H1 (cell line): ENCODE measurements at regions not wholly inside any gene's neighbourhood (a gene's known extent, or its start where the extent isn't known, plus 50 kb on each side); places are given as distances from the start of the nearest gene placed in this dataset.

Source experiments
- CTCF ChIA-PET: fragments of 300-600 bp; sonication (Branson Sonifier 250); formaldehyde crosslinking; loops from one replicate; lab custom pipeline; 2021; ENCODE audit not compliant: partially characterized antibody; lab: Charles Lee
- POLR2A ChIA-PET: fragments of 300-600 bp; sonication (Branson Sonifier 250); formaldehyde crosslinking; loops from one replicate; lab custom pipeline; 2021; ENCODE audit warnings: inconsistent platforms; ENCODE audit not compliant: partially characterized antibody; lab: Charles Lee
- DNase-seq, 2 experiments: peaks; one replicate each; pipeline versions ENCODE4 v3.0.0 to v3.0.0-alpha.2; 2010 to 2022; ENCODE audit warnings: low spot score in 2 of 2, low read depth in 1 of 2, mixed read lengths in 1 of 2
- FAIRE-seq: peaks from 2 replicates; lab custom pipeline; 2011; peaks lifted over from hg19 to GRCh38; lab: Jason Lieb, UNC
- H2AFZ ChIP-seq: 2 replicates; pipeline ENCODE4 v1.8.1; 2012; ENCODE audit warnings: low read length, inconsistent platforms
- H2AK5ac ChIP-seq: 2 replicates; pipeline ENCODE4 v1.6.1; 2013; ENCODE audit warnings: low read depth, low read length
- H2BK120ac ChIP-seq: replicated peaks from 2 replicates; pipeline ENCODE3; 2013; ENCODE audit warnings: low read depth, low read length, inconsistent platforms
- H2BK12ac ChIP-seq: 2 replicates; pipeline ENCODE4 v1.6.1; 2013; ENCODE audit warnings: low read depth, low read length
- H2BK15ac ChIP-seq: 2 replicates; pipeline ENCODE4 v1.6.1; 2013; ENCODE audit warnings: low read length
- H2BK20ac ChIP-seq: 2 replicates; pipeline ENCODE4 v1.6.1; 2013; ENCODE audit warnings: low read length
- H2BK5ac ChIP-seq: 2 replicates; pipeline ENCODE4 v1.6.1; 2013; ENCODE audit warnings: low read depth, low read length
- H3K14ac ChIP-seq: 2 replicates; pipeline ENCODE4 v1.6.1; 2013; ENCODE audit warnings: inconsistent platforms; ENCODE audit not compliant: insufficient read length
- H3K18ac ChIP-seq: 2 replicates; pipeline ENCODE4 v1.6.1; 2013; ENCODE audit warnings: low read length; ENCODE audit errors: extremely low read depth
- H3K23ac ChIP-seq: 2 replicates; pipeline ENCODE4 v1.6.1; 2013; ENCODE audit warnings: inconsistent platforms; ENCODE audit not compliant: insufficient read length
- H3K23me2 ChIP-seq: 2 replicates; pipeline ENCODE4 v1.6.1; 2013; ENCODE audit warnings: low read depth, low read length
- H3K27ac ChIP-seq: 2 replicates; pipeline ENCODE4 v1.6.1; 2011; ENCODE audit warnings: low read depth, low read length, inconsistent platforms
- H3K27me3 ChIP-seq, 4 experiments: replicated peaks in 1 of 4; 1 replicate in 1 of 4; 2 replicates in 3 of 4; pipeline versions ENCODE4 v1.6.1 to v1.8.1; 2011 to 2013; ENCODE audit warnings: low read length in 3 of 4, mild to moderate bottlenecking in 3 of 4, inconsistent platforms in 2 of 4, mixed read lengths in 2 of 4, moderate library complexity in 1 of 4; ENCODE audit not compliant: control insufficient read depth in 3 of 4, insufficient read depth in 3 of 4; ENCODE audit errors: extremely low read depth in 1 of 4
- H3K36me3 ChIP-seq, 4 experiments: 2 replicates each; pipeline versions ENCODE4 v1.6.1 to v1.8.1; 2011 to 2013; ENCODE audit warnings: mild to moderate bottlenecking in 4 of 4, low read length in 3 of 4, moderate library complexity in 2 of 4, control low read depth in 1 of 4, inconsistent platforms in 1 of 4; ENCODE audit not compliant: insufficient read depth in 4 of 4, control insufficient read depth in 2 of 4
- H3K4ac ChIP-seq: replicated peaks from 2 replicates; pipeline ENCODE3; 2013; ENCODE audit warnings: low read length, low read depth, mixed read lengths, inconsistent platforms; ENCODE audit not compliant: insufficient read length
- H3K4me1 ChIP-seq, 4 experiments: replicated peaks in 1 of 4; 1 replicate in 1 of 4; 2 replicates in 3 of 4; pipeline versions ENCODE4 v1.6.1 to v1.8.1; 2011 to 2013; ENCODE audit warnings: low read length in 3 of 4, inconsistent platforms in 2 of 4, mixed read lengths in 1 of 4; ENCODE audit not compliant: insufficient read depth in 4 of 4, control insufficient read depth in 3 of 4
- H3K4me2 ChIP-seq, 2 experiments: 2 replicates each; pipeline versions ENCODE4 v1.6.1 to v1.8.1; 2011 to 2013; ENCODE audit warnings: low read depth in 2 of 2, low read length in 2 of 2, control low read depth in 1 of 2, inconsistent platforms in 1 of 2, mild to moderate bottlenecking in 1 of 2; ENCODE audit not compliant: insufficient read depth in 1 of 2
- H3K4me3 ChIP-seq, 4 experiments: fragments of 200-600, 300-600 bp in 1 of 4; sonication (generic), shearing (Covaris generic), sonication (Bioruptor Twin) in 1 of 4; 2 replicates each; pipeline versions ENCODE4 v1.5.1 to v1.8.1; 2011 to 2016; ENCODE audit warnings: low read length in 4 of 4, low read depth in 3 of 4, control low read depth in 2 of 4, inconsistent platforms in 2 of 4, mild to moderate bottlenecking in 2 of 4, mixed read lengths in 1 of 4, moderate library complexity in 1 of 4; ENCODE audit not compliant: insufficient read depth in 2 of 4; ENCODE audit errors: extremely low read depth in 1 of 4
- H3K56ac ChIP-seq: replicated peaks from 2 replicates; pipeline ENCODE3; 2013; ENCODE audit warnings: low read depth, mild to moderate bottlenecking, mixed read lengths, low read length, inconsistent platforms; ENCODE audit not compliant: insufficient read length
- H3K79me1 ChIP-seq: 2 replicates; pipeline ENCODE4 v1.6.1; 2013; ENCODE audit warnings: low read depth, low read length, control low read depth
- H3K79me2 ChIP-seq, 2 experiments: 2 replicates each; pipeline versions ENCODE4 v1.6.1 to v1.8.1; 2012 to 2013; ENCODE audit warnings: low read length in 2 of 2, mild to moderate bottlenecking in 2 of 2, inconsistent platforms in 1 of 2; ENCODE audit not compliant: insufficient read depth in 2 of 2, control insufficient read depth in 1 of 2
- H3K9ac ChIP-seq, 4 experiments: replicated peaks in 1 of 4; 1 replicate in 1 of 4; 2 replicates in 3 of 4; pipeline versions ENCODE4 v1.6.1 to v1.8.1; 2011 to 2013; ENCODE audit warnings: low read depth in 3 of 4, low read length in 3 of 4, control low read depth in 2 of 4, mild to moderate bottlenecking in 2 of 4, moderate library complexity in 2 of 4, inconsistent platforms in 1 of 4; ENCODE audit errors: extremely low read depth in 1 of 4
- H3K9me3 ChIP-seq, 2 experiments: 2 replicates each; pipeline versions ENCODE4 v1.6.1 to v1.8.1; 2012 to 2013; ENCODE audit warnings: mild to moderate bottlenecking in 2 of 2, moderate library complexity in 2 of 2, control low read depth in 1 of 2, inconsistent platforms in 1 of 2, low read depth in 1 of 2, low read length in 1 of 2, mixed read lengths in 1 of 2; ENCODE audit not compliant: insufficient read depth in 2 of 2
- H4K20me1 ChIP-seq, 2 experiments: replicated peaks in 1 of 2; 2 replicates each; pipeline versions ENCODE3 to v1.8.1; 2011 to 2013; ENCODE audit warnings: inconsistent platforms in 2 of 2, low read length in 2 of 2, mild to moderate bottlenecking in 1 of 2; ENCODE audit not compliant: insufficient read depth in 2 of 2, control insufficient read depth in 1 of 2
- H4K5ac ChIP-seq: 2 replicates; pipeline ENCODE4 v1.6.1; 2013; ENCODE audit warnings: low read length, low read depth, mixed read lengths, inconsistent platforms; ENCODE audit not compliant: insufficient read length
- H4K8ac ChIP-seq: 2 replicates; pipeline ENCODE4 v1.8.0; 2013; ENCODE audit warnings: mild to moderate bottlenecking, moderate library complexity, low read length, inconsistent platforms; ENCODE audit not compliant: insufficient read depth; ENCODE audit errors: extremely low read depth
- H4K91ac ChIP-seq: replicated peaks from 2 replicates; pipeline ENCODE3; 2013; ENCODE audit warnings: low read length, mixed read lengths, inconsistent platforms; ENCODE audit not compliant: insufficient read length
- EGR1 ChIP-seq: IDR thresholded peaks from 2 replicates; pipeline ENCODE4 v1.6.1; 2011; ENCODE audit warnings: low read depth, low read length, borderline replicate concordance
- KDM1A ChIP-seq: fragments of 200-600, 300-600 bp; sonication (generic); IDR thresholded peaks from 2 replicates; pipeline ENCODE4 v1.7.1; 2016; ENCODE audit warnings: mild to moderate bottlenecking, low read length, borderline replicate concordance
- KDM5A ChIP-seq: fragments of 200-600 bp; IDR thresholded peaks from 2 replicates; pipeline ENCODE4 v1.7.1; 2012; ENCODE audit warnings: mild to moderate bottlenecking, low read length, inconsistent platforms, mixed read lengths
- POU5F1 ChIP-seq: IDR thresholded peaks from 2 replicates; pipeline ENCODE4 v1.6.1; 2011; ENCODE audit warnings: low read depth, mild to moderate bottlenecking, low read length, moderate library complexity
- RAD21 ChIP-seq, 2 experiments: IDR thresholded peaks in 1 of 2; conservative IDR thresholded peaks in 1 of 2; 2 replicates each; pipeline ENCODE4 v1.6.1; 2011; ENCODE audit warnings: low read depth in 2 of 2, low read length in 2 of 2, improper control_type of control experiment in 1 of 2, inconsistent platforms in 1 of 2, mild to moderate bottlenecking in 1 of 2, moderate library complexity in 1 of 2
- RNF2 ChIP-seq: fragments of 200-900, 300-1000 bp; sonication (generic); IDR thresholded peaks from 2 replicates; pipeline ENCODE4 v1.7.1; 2016; ENCODE audit warnings: borderline replicate concordance, low read depth, mild to moderate bottlenecking, antibody characterized with exemption, low read length; ENCODE audit not compliant: poor library complexity, severe bottlenecking; ENCODE audit errors: missing control alignments
- TEAD4 ChIP-seq: IDR thresholded peaks from 2 replicates; pipeline ENCODE4 v1.6.1; 2012; ENCODE audit warnings: low read depth, low read length, inconsistent platforms, mixed read lengths
- YY1 ChIP-seq: IDR thresholded peaks from 2 replicates; pipeline ENCODE4 v1.6.1; 2011; ENCODE audit warnings: low read depth, mild to moderate bottlenecking, low read length
- WGBS, 2 experiments: shearing (Covaris generic) in 1 of 2; methylation state at CpG; one replicate each; pipeline versions ENCODE4 v1.1.6 to v1.1.7; 2013 to 2015; ENCODE audit warnings: low lambda C conversion rate in 2 of 2, mixed read lengths in 2 of 2, inconsistent platforms in 1 of 2, low coverage in 1 of 2, missing lambda C conversion rate in 1 of 2; ENCODE audit not compliant: insufficient replicate concordance in 2 of 2, insufficient coverage in 1 of 2, insufficient read length in 1 of 2; ENCODE audit errors: extremely low coverage in 1 of 2, missing lambda C conversion rate in 1 of 2; 5-methylcytosine and 5-hydroxymethylcytosine counted together
- TF ChIP-seq, protein P1 (sequence below): IDR thresholded peaks from 2 replicates; pipeline ENCODE4 v1.6.1; 2012; ENCODE audit warnings: inconsistent platforms
- TF ChIP-seq, protein P2 (sequence below), 3 experiments: IDR thresholded peaks; 1 replicate in 2 of 3; 2 replicates in 1 of 3; pipeline versions ENCODE4 v1.5.1 to v1.6.1; 2011; ENCODE audit warnings: low read length in 3 of 3, mild to moderate bottlenecking in 3 of 3, inconsistent platforms in 2 of 3, low read depth in 1 of 3, moderate library complexity in 1 of 3; ENCODE audit not compliant: insufficient read depth in 1 of 3; ENCODE audit errors: control extremely low read depth in 1 of 3

DNA sequence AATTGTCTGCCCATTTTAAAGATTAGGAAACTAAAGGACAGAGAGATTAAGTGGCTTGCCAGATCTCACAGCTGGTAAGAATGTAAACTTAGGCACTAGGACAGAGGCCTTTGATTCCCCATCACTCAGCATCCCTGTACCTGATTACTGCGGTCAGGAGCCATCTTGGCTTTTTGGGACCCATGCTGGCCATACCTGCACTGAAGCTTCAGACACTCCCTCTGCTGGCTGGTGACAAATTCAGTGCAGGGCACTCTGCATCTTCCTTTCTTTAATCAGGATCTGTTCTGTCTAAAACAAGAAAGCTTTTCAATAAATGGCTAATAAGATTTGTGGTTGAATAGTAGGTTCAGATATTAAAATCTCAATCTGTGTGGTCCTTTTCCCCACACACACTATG lies 215.5 kb upstream of the RORB start:
- Histone ChIP-seq H3K9ac (no peak overlapping the region), H3K23me2 (no peaks in the 10 kb centered on the region), H3K79me2 (no peaks in the 10 kb centered on the region), H3K79me1 (no peaks in the 10 kb centered on the region), H2BK5ac (no peak overlapping the region), H4K8ac (no peak overlapping the region), H3K4me2 (no peak overlapping the region), H3K27me3 (peaks cover 0 to 1% (median 0%) of the 10 kb centered on the region in 4 experiments; a peak in 1 of 7 replicates), H2AK5ac (no peak overlapping the region), H3K9me3 (0 out of 4 replicates have a peak, but pooled peaks cover 0 to 2% of the 10 kb centered on the region in 2 experiments), H3K4me3 (no peak overlapping the region), H2BK15ac (no peak overlapping the region), H3K4me1 (peaks cover 0 to 2% (median 0%) of the 10 kb centered on the region in 4 experiments; a peak in 1 of 7 replicates), H3K27ac (no peak overlapping the region), H2BK20ac (no peak overlapping the region), H3K23ac (no peak overlapping the region), H2AFZ (no peak overlapping the region), H4K91ac (no peak overlapping the region), H4K20me1 (no peaks in the 10 kb centered on the region), H2BK12ac (no peak overlapping the region), H3K14ac (no peak overlapping the region), H3K36me3 (no peaks in the 10 kb centered on the region), H3K56ac (no peak overlapping the region), H3K18ac (no peak overlapping the region), H4K5ac (no peak overlapping the region), H2BK120ac (no peak overlapping the region), H3K4ac (no peak overlapping the region)
- ChIA-PET CTCF (interaction anchor here (0.8 to 1.7 kb wide), 7 partner anchors 9 to 809 kb away, joined by 3 to 7 read pairs (median 3); no protein-coding TSS in a partner anchor), POLR2A (interaction anchor here (1.1 kb wide), 1 partner anchor 171 kb away, joined by 3 read pairs; no protein-coding TSS in a partner anchor)
- WGBS, 2 experiments = 90% methylated on average over 1 of the region's 1 CpG; no CpG with 5 or more reads in 1 of the 2 experiments
- FAIRE-seq (peak; percentile 72), DNase-seq (no peak)
- TF ChIP-seq YY1 (peak; percentile 91), KDM1A (peak; percentile 38; the same call in 1 of the 2 replicates), TEAD4 (no peak), RAD21 (IDR thresholded peaks at IDR 0.05 in 1 of 2, conservative IDR thresholded peaks at IDR 0.05 in 1 of 2; ENCODE audit: low read depth in 2 of 2, low read length in 2 of 2) (peak; percentile 68 to 72), POU5F1 (no peak), EGR1 (no peak), RNF2 (no peak), KDM5A (no peak)
- TF ChIP-seq, protein P1, sequence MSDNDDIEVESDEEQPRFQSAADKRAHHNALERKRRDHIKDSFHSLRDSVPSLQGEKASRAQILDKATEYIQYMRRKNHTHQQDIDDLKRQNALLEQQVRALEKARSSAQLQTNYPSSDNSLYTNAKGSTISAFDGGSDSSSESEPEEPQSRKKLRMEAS = no peak
- TF ChIP-seq, protein P2, sequence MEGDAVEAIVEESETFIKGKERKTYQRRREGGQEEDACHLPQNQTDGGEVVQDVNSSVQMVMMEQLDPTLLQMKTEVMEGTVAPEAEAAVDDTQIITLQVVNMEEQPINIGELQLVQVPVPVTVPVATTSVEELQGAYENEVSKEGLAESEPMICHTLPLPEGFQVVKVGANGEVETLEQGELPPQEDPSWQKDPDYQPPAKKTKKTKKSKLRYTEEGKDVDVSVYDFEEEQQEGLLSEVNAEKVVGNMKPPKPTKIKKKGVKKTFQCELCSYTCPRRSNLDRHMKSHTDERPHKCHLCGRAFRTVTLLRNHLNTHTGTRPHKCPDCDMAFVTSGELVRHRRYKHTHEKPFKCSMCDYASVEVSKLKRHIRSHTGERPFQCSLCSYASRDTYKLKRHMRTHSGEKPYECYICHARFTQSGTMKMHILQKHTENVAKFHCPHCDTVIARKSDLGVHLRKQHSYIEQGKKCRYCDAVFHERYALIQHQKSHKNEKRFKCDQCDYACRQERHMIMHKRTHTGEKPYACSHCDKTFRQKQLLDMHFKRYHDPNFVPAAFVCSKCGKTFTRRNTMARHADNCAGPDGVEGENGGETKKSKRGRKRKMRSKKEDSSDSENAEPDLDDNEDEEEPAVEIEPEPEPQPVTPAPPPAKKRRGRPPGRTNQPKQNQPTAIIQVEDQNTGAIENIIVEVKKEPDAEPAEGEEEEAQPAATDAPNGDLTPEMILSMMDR (IDR thresholded peaks at IDR 0.05; ENCODE audit: control extremely low read depth in 1 of 3, insufficient read depth in 1 of 3, low read depth in 1 of 3, low read length in 3 of 3) = peak; percentile 52 to 67 (median 60)
